IMR-90 (cell line): ENCODE measurements at regions not wholly inside any gene's neighbourhood (a gene's known extent, or its start where the extent isn't known, plus 50 kb on each side); places are given as distances from the start of the nearest gene placed in this dataset.

Experiments used
- ATAC-seq: fragments of 200-7000 bp; cut with Tn5 transposase; 2 replicates; pipeline ENCODE4 v1.9.1; 2020; ENCODE audit warnings: low read depth, mild to moderate bottlenecking, moderate library complexity
- BruUV-seq: library from RNA; stranded (reverse); fragments of 400-500 nt; replicated peaks from 2 replicates; lab custom pipeline; 2021; lab: Mats Ljungman, UMichigan
- CTCF ChIA-PET: fragments of 300-600 bp; formaldehyde crosslinking; extraction: SDS; loops from one replicate; lab custom pipeline; 2021; ENCODE audit warnings: antibody characterized with exemption; lab: Yijun Ruan, JAX
- POLR2A ChIA-PET: fragments of 300-600 bp; sonication (Branson Sonifier 250); formaldehyde crosslinking; loops from one replicate; lab custom pipeline; 2022; ENCODE audit warnings: antibody characterized with exemption; ENCODE audit not compliant: unreplicated experiment; lab: Charles Lee
- DNase-seq: peaks from one replicate; pipeline ENCODE4 v3.0.0; 2013
- H2AFZ ChIP-seq: replicated peaks from 2 replicates; pipeline ENCODE3; 2013; ENCODE audit warnings: low read length, mild to moderate bottlenecking; ENCODE audit not compliant: poor library complexity
- H2AK5ac ChIP-seq: 2 replicates; pipeline ENCODE4 v1.6.1; 2013; ENCODE audit warnings: low read depth, low read length, inconsistent platforms
- H2AK9ac ChIP-seq: replicated peaks from 2 replicates; pipeline ENCODE3; 2013; ENCODE audit warnings: mild to moderate bottlenecking, low read depth, low read length, moderate library complexity; ENCODE audit not compliant: poor library complexity
- H2BK120ac ChIP-seq: 2 replicates; pipeline ENCODE4 v1.6.1; 2013; ENCODE audit warnings: low read depth, low read length, inconsistent platforms
- H2BK15ac ChIP-seq: 3 replicates; pipeline ENCODE4 v1.6.1; 2013; ENCODE audit warnings: low read depth, low read length, inconsistent platforms
- H2BK20ac ChIP-seq: 2 replicates; pipeline ENCODE4 v1.6.1; 2013; ENCODE audit warnings: low read depth, mild to moderate bottlenecking, inconsistent platforms, low read length, moderate library complexity
- H2BK5ac ChIP-seq: 2 replicates; pipeline ENCODE4 v1.6.1; 2013; ENCODE audit warnings: mild to moderate bottlenecking, low read depth, low read length, inconsistent platforms; ENCODE audit not compliant: poor library complexity, severe bottlenecking
- H3K14ac ChIP-seq: replicated peaks from 2 replicates; pipeline ENCODE4 v1.6.1; 2013; ENCODE audit warnings: low read depth, low read length, inconsistent platforms
- H3K18ac ChIP-seq: 2 replicates; pipeline ENCODE4 v1.6.1; 2013; ENCODE audit warnings: low read depth, low read length, control low read depth
- H3K23ac ChIP-seq: 2 replicates; pipeline ENCODE4 v1.6.1; 2013; ENCODE audit warnings: low read depth, low read length, inconsistent platforms
- H3K27ac ChIP-seq: 2 replicates; pipeline ENCODE4 v1.5.1; 2013; ENCODE audit warnings: mild to moderate bottlenecking, control low read depth, low read length; ENCODE audit not compliant: insufficient read depth
- H3K27me3 ChIP-seq: 2 replicates; pipeline ENCODE4 v1.6.1; 2013; ENCODE audit warnings: low read length; ENCODE audit not compliant: control insufficient read depth, insufficient read depth
- H3K36me3 ChIP-seq: 2 replicates; pipeline ENCODE4 v1.6.1; 2013; ENCODE audit warnings: low read length, mixed read lengths; ENCODE audit not compliant: control insufficient read depth, insufficient read depth
- H3K4ac ChIP-seq: 2 replicates; pipeline ENCODE4 v1.6.1; 2013; ENCODE audit warnings: low read depth, low read length, inconsistent platforms
- H3K4me1 ChIP-seq: 2 replicates; pipeline ENCODE4 v1.6.1; 2013; ENCODE audit warnings: low read length, mixed read lengths; ENCODE audit not compliant: control insufficient read depth, insufficient read depth
- H3K4me2 ChIP-seq: 2 replicates; pipeline ENCODE4 v1.6.1; 2013; ENCODE audit warnings: low read depth, mild to moderate bottlenecking, control low read depth, low read length, moderate library complexity
- H3K4me3 ChIP-seq: 2 replicates; pipeline ENCODE4 v1.5.1; 2013; ENCODE audit warnings: low read depth, mild to moderate bottlenecking, control low read depth, low read length, moderate library complexity; ENCODE audit not compliant: insufficient read depth
- H3K56ac ChIP-seq: 2 replicates; pipeline ENCODE4 v1.6.1; 2013; ENCODE audit warnings: low read length, inconsistent platforms; ENCODE audit not compliant: insufficient read depth; ENCODE audit errors: extremely low read depth
- H3K79me1 ChIP-seq, 2 experiments: 2 replicates each; pipeline ENCODE4 v1.6.1; 2013; ENCODE audit warnings: low read length in 2 of 2, inconsistent platforms in 1 of 2, low read depth in 1 of 2
- H3K9ac ChIP-seq: 2 replicates; pipeline ENCODE4 v1.6.1; 2013; ENCODE audit warnings: low read depth, low read length, control low read depth
- H3K9me1 ChIP-seq: 2 replicates; pipeline ENCODE4 v1.6.1; 2013; ENCODE audit warnings: low read length, inconsistent platforms; ENCODE audit not compliant: insufficient read depth
- H3K9me3 ChIP-seq: 2 replicates; pipeline ENCODE4 v1.6.1; 2013; ENCODE audit warnings: low read length; ENCODE audit not compliant: control insufficient read depth, insufficient read depth
- H4K20me1 ChIP-seq: 2 replicates; pipeline ENCODE4 v1.6.1; 2013; ENCODE audit warnings: low read length, inconsistent platforms; ENCODE audit not compliant: insufficient read depth
- H4K5ac ChIP-seq: 2 replicates; pipeline ENCODE4 v1.6.1; 2013; ENCODE audit warnings: mild to moderate bottlenecking, low read depth, low read length, control low read depth
- H4K8ac ChIP-seq, 2 experiments: 2 replicates each; pipeline ENCODE4 v1.6.1; 2013; ENCODE audit warnings: low read depth in 2 of 2, low read length in 2 of 2, control low read depth in 1 of 2, inconsistent platforms in 1 of 2
- H4K91ac ChIP-seq: 2 replicates; pipeline ENCODE4 v1.6.1; 2013; ENCODE audit warnings: low read depth, low read length, inconsistent platforms; ENCODE audit not compliant: insufficient read depth
- BHLHE40 ChIP-seq: fragments of 150-350 bp; IDR thresholded peaks from 2 replicates; pipeline ENCODE4 v1.6.1; 2016; ENCODE audit warnings: mild to moderate bottlenecking, low read depth, low read length
- CEBPB ChIP-seq: IDR thresholded peaks from 2 replicates; pipeline ENCODE4 v1.6.1; 2012; ENCODE audit warnings: low read depth, low read length, improper control_type of control experiment
- CHD1 ChIP-seq: IDR thresholded peaks from 2 replicates; pipeline ENCODE4 v1.6.1; 2012; ENCODE audit warnings: low read depth, low read length, improper control_type of control experiment
- FOS ChIP-seq: fragments of 150-350 bp; IDR thresholded peaks from 2 replicates; pipeline ENCODE4 v1.6.1; 2016; ENCODE audit warnings: low read depth, low read length
- MAFK ChIP-seq: IDR thresholded peaks from 2 replicates; pipeline ENCODE4 v1.6.1; 2012; ENCODE audit warnings: low read depth, low read length, improper control_type of control experiment
- MAZ ChIP-seq: IDR thresholded peaks from 2 replicates; pipeline ENCODE4 v1.6.1; 2012; ENCODE audit warnings: low read depth, mild to moderate bottlenecking, low read length, improper control_type of control experiment, moderate library complexity, borderline replicate concordance
- MXI1 ChIP-seq: IDR thresholded peaks from 2 replicates; pipeline ENCODE4 v1.6.1; 2012; ENCODE audit warnings: low read depth, mild to moderate bottlenecking, low read length, moderate library complexity, borderline replicate concordance
- NFE2L2 ChIP-seq: fragments of 150-350 bp; IDR thresholded peaks from 2 replicates; pipeline ENCODE4 v1.6.1; 2016; ENCODE audit warnings: low read depth, mild to moderate bottlenecking, low read length
- POLR2A ChIP-seq: IDR thresholded peaks from 2 replicates; pipeline ENCODE4 v1.6.1; 2012; ENCODE audit warnings: mild to moderate bottlenecking, low read depth, low read length
- RAD21 ChIP-seq: IDR thresholded peaks from 2 replicates; pipeline ENCODE4 v1.6.1; 2012; ENCODE audit warnings: low read length, improper control_type of control experiment
- RCOR1 ChIP-seq: IDR thresholded peaks from 2 replicates; pipeline ENCODE4 v1.6.1; 2012; ENCODE audit warnings: mild to moderate bottlenecking, low read length, improper control_type of control experiment; ENCODE audit not compliant: insufficient replicate concordance
- RFX5 ChIP-seq: IDR thresholded peaks from 2 replicates; pipeline ENCODE4 v1.8.0; 2012; ENCODE audit warnings: low read depth, mild to moderate bottlenecking, low read length, moderate library complexity
- SMC3 ChIP-seq: fragments of 150-350 bp; IDR thresholded peaks from 2 replicates; pipeline ENCODE4 v1.6.1; 2016; ENCODE audit warnings: low read depth, mild to moderate bottlenecking, antibody characterized with exemption, low read length, moderate library complexity
- WGBS, 2 experiments: methylation state at CpG; one replicate each; pipeline versions ENCODE4 v1.1.5 to v1.1.7; 2013; ENCODE audit warnings: missing lambda C conversion rate in 2 of 2; ENCODE audit not compliant: insufficient read length in 1 of 2; ENCODE audit errors: extremely low coverage in 2 of 2; 5-methylcytosine and 5-hydroxymethylcytosine counted together
- dilution Hi-C: fragments of 300-500 bp; cut with HindIII; formaldehyde crosslinking; loops from one replicate; pipeline ENCODE4 v1.14.3; 2018; ENCODE audit warnings: low sequenced_read_pairs; ENCODE audit not compliant: unreplicated experiment
- in situ Hi-C: fragments of 300-500 bp; cut with MboI; formaldehyde crosslinking; loops from 3 replicates; pipeline ENCODE4 v1.14.3; 2019; ENCODE audit warnings: low sequenced_read_pairs, inconsistent platforms, mixed read lengths
- intact Hi-C: fragments of 100-400 bp; cut with micrococcal nuclease; formaldehyde crosslinking; loops from 2 replicates; pipeline ENCODE4 v1.10.0; 2022
- TF ChIP-seq, protein P1 (sequence below): fragments of 150-350 bp; IDR thresholded peaks from 2 replicates; pipeline ENCODE4 v1.6.1; 2016; ENCODE audit warnings: low read depth, mild to moderate bottlenecking, low read length, moderate library complexity, borderline replicate concordance
- TF ChIP-seq, protein P2 (sequence below): fragments of 150-350 bp; IDR thresholded peaks from 2 replicates; pipeline ENCODE4 v1.6.1; 2017; ENCODE audit warnings: mild to moderate bottlenecking, antibody characterized with exemption, low read length, low read depth
- TF ChIP-seq, protein P3 (sequence below): conservative IDR thresholded peaks from 2 replicates; pipeline ENCODE4 v1.5.1; 2012; ENCODE audit warnings: mild to moderate bottlenecking, low read depth, low read length, improper control_type of control experiment

- H4K91ac ChIP-seq = no peak overlapping the region
- H3K27me3 ChIP-seq = no peaks in the 10 kb centered on the region
- H3K4ac ChIP-seq = no peak overlapping the region
- H3K4me1 ChIP-seq = no peaks in the 10 kb centered on the region
- no peak overlapping the region for H2BK20ac ChIP-seq
- H4K5ac ChIP-seq = no peak overlapping the region
- no peak overlapping the region for H3K23ac ChIP-seq
- TF ChIP-seq FOS (no peak), MAFK (no peak), CHD1 (no peak), RAD21 (no peak), MAZ (no peak), CEBPB (no peak), RCOR1 (no peak), NFE2L2 (no peak), MXI1 (no peak), BHLHE40 (no peak), RFX5 (no peak), SMC3 (no peak), POLR2A (no peak)
- TF ChIP-seq, protein P1, sequence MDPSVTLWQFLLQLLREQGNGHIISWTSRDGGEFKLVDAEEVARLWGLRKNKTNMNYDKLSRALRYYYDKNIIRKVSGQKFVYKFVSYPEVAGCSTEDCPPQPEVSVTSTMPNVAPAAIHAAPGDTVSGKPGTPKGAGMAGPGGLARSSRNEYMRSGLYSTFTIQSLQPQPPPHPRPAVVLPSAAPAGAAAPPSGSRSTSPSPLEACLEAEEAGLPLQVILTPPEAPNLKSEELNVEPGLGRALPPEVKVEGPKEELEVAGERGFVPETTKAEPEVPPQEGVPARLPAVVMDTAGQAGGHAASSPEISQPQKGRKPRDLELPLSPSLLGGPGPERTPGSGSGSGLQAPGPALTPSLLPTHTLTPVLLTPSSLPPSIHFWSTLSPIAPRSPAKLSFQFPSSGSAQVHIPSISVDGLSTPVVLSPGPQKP = no peak
- TF ChIP-seq, protein P2, sequence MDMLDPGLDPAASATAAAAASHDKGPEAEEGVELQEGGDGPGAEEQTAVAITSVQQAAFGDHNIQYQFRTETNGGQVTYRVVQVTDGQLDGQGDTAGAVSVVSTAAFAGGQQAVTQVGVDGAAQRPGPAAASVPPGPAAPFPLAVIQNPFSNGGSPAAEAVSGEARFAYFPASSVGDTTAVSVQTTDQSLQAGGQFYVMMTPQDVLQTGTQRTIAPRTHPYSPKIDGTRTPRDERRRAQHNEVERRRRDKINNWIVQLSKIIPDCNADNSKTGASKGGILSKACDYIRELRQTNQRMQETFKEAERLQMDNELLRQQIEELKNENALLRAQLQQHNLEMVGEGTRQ = no peak
- TF ChIP-seq, protein P3, sequence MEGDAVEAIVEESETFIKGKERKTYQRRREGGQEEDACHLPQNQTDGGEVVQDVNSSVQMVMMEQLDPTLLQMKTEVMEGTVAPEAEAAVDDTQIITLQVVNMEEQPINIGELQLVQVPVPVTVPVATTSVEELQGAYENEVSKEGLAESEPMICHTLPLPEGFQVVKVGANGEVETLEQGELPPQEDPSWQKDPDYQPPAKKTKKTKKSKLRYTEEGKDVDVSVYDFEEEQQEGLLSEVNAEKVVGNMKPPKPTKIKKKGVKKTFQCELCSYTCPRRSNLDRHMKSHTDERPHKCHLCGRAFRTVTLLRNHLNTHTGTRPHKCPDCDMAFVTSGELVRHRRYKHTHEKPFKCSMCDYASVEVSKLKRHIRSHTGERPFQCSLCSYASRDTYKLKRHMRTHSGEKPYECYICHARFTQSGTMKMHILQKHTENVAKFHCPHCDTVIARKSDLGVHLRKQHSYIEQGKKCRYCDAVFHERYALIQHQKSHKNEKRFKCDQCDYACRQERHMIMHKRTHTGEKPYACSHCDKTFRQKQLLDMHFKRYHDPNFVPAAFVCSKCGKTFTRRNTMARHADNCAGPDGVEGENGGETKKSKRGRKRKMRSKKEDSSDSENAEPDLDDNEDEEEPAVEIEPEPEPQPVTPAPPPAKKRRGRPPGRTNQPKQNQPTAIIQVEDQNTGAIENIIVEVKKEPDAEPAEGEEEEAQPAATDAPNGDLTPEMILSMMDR = no peak
- in situ Hi-C loops (no loop called here), dilution Hi-C loops (no loop called here), intact Hi-C loops (no loop called here)
- H3K9ac ChIP-seq = no peak overlapping the region
- whole genome bisulfite sequencing, 2 experiments = no CpG with 5 or more reads among the region's 4 CpGs
- ATAC-seq = no peak
- H4K8ac ChIP-seq = no peak overlapping the region
- H2AK5ac ChIP-seq = no peak overlapping the region
- H3K4me2 ChIP-seq = no peak overlapping the region
- no peak overlapping the region for H3K14ac ChIP-seq
- no peak overlapping the region for H3K56ac ChIP-seq
- no peak overlapping the region for H2AK9ac ChIP-seq
- no peaks in the 10 kb centered on the region for H4K20me1 ChIP-seq
- no peak overlapping the region for H2AFZ ChIP-seq
- no peak overlapping the region for H3K18ac ChIP-seq
- H2BK5ac ChIP-seq = no peak overlapping the region
- no peaks in the 10 kb centered on the region for H3K9me1 ChIP-seq
- no peaks in the 10 kb centered on the region for H3K36me3 ChIP-seq
- H3K9me3 ChIP-seq = peaks cover 9% of the 10 kb centered on the region
- no peak for DNase-seq
- no peak overlapping the region for H3K27ac ChIP-seq
- CTCF ChIA-PET = no interaction called here
- BruUV-seq = no TSS peak
- H3K79me1 ChIP-seq = no peaks in the 10 kb centered on the region
- no peak overlapping the region for H2BK120ac ChIP-seq
- no peak overlapping the region for H3K4me3 ChIP-seq
- POLR2A ChIA-PET = no interaction called here
- no peak overlapping the region for H2BK15ac ChIP-seq
These were observed 1157.2 kb downstream of the TMEM121 start for GRCh38 chr14:106683631-106684030.
